ENCODE measurements at regions not wholly inside any gene's neighbourhood (a gene's known extent, or its start where the extent isn't known, plus 50 kb on each side); places are given as distances from the start of the nearest gene placed in this dataset.
"Not testable (repeated sequence)": the region's sequence is repeated elsewhere in the genome, so short reads cannot be mapped to it uniquely, and the experiment has no call there.

GRCh38 chr3:161671141-161671540, 174.5 kb downstream of the OTOL1 start:
- H3K36me3 ChIP-seq, result no peaks in the 10 kb centered on the region
- TF ChIP-seq CTCF (IDR thresholded peaks at IDR 0.05) (no peak), POLR2A (IDR thresholded peaks at IDR 0.05) (no peak)
- no peak for DNase-seq
- no peaks in the 10 kb centered on the region for H3K9me3 ChIP-seq
- H3K4me1 ChIP-seq, result no peaks in the 10 kb centered on the region
- H3K4me3 ChIP-seq, result no peak overlapping the region
- WGBS (ENCODE audit: insufficient coverage, low coverage, low lambda C conversion rate, missing lambda C conversion rate), result 50% methylated on average over 1 of the region's 2 CpGs
- no peaks in the 10 kb centered on the region for H3K27me3 ChIP-seq
- intact Hi-C loops (cut with DNase I), result no loop called here
- no peak for ATAC-seq
- H3K27ac ChIP-seq, result no peak overlapping the region

- 42% methylated on average over 3 of the region's 4 CpGs for WGBS (ENCODE audit: insufficient coverage, low coverage, low lambda C conversion rate, missing lambda C conversion rate)
- intact Hi-C loops (cut with DNase I), result no loop called here
- H3K27ac ChIP-seq, result no peak overlapping the region
Observed at GRCh38 chr3:161672478-161672877, 175.9 kb downstream of the OTOL1 start.

GRCh38 chr3:161673866-161674265, 177.3 kb downstream of the OTOL1 start:
- intact Hi-C loops (cut with DNase I), result no loop called here
- WGBS (ENCODE audit: insufficient coverage, low coverage, low lambda C conversion rate, missing lambda C conversion rate), result 82% methylated on average over 1 of the region's 1 CpG

More at GRCh38 chr3:161672478-161672877, 175.9 kb downstream of the OTOL1 start:
- no peak for TF ChIP-seq POLR2A (IDR thresholded peaks at IDR 0.05)
- TF ChIP-seq CTCF (IDR thresholded peaks at IDR 0.05), result no peak
- Histone ChIP-seq H3K36me3 (no peaks in the 10 kb centered on the region), H3K27me3 (no peaks in the 10 kb centered on the region), H3K4me1 (no peaks in the 10 kb centered on the region), H3K4me3 (no peak overlapping the region), H3K9me3 (no peaks in the 10 kb centered on the region)
- no peak for DNase-seq
- no peak for ATAC-seq

GRCh38 chr3:161674402-161674801, 177.8 kb downstream of the OTOL1 start:
- Histone ChIP-seq H3K9me3 (no peaks in the 10 kb centered on the region), H3K4me1 (no peaks in the 10 kb centered on the region), H3K27ac (no peak overlapping the region), H3K4me3 (no peak overlapping the region), H3K36me3 (no peaks in the 10 kb centered on the region), H3K27me3 (no peaks in the 10 kb centered on the region)
- TF ChIP-seq CTCF (IDR thresholded peaks at IDR 0.05) (no peak), POLR2A (IDR thresholded peaks at IDR 0.05) (no peak)
- intact Hi-C loops (cut with DNase I), result no loop called here
- no peak for ATAC-seq
- DNase-seq, result no peak

More at GRCh38 chr3:161673866-161674265, 177.3 kb downstream of the OTOL1 start:
- ATAC-seq, result no peak
- no peak overlapping the region for H3K4me3 ChIP-seq
- no peak for DNase-seq
- H3K36me3 ChIP-seq, result no peaks in the 10 kb centered on the region
- no peak for TF ChIP-seq CTCF (IDR thresholded peaks at IDR 0.05)
- no peak for TF ChIP-seq POLR2A (IDR thresholded peaks at IDR 0.05)
- H3K27ac ChIP-seq, result no peak overlapping the region
- H3K4me1 ChIP-seq, result no peaks in the 10 kb centered on the region
- no peaks in the 10 kb centered on the region for H3K27me3 ChIP-seq
- no peaks in the 10 kb centered on the region for H3K9me3 ChIP-seq

- ATAC-seq; H3K27ac ChIP-seq; H3K9me3 ChIP-seq; H3K4me3 ChIP-seq; DNase-seq; intact Hi-C loops (cut with DNase I); H3K36me3 ChIP-seq; H3K4me1 ChIP-seq; H3K27me3 ChIP-seq: not testable (repeated sequence)
- WGBS (ENCODE audit: insufficient coverage, low coverage, low lambda C conversion rate, missing lambda C conversion rate), result 66% methylated on average over 6 of the region's 6 CpGs
Observed at GRCh38 chr3:161681831-161682230, 185.2 kb downstream of the OTOL1 start.
